Keratinocyte (primary cell): ENCODE measurements at regions not wholly inside any gene's neighbourhood (a gene's known extent, or its start where the extent isn't known, plus 50 kb on each side); places are given as distances from the start of the nearest gene placed in this dataset.
"Not testable (repeated sequence)": the region's sequence is repeated elsewhere in the genome, so short reads cannot be mapped to it uniquely, and the experiment has no call there.

ENCODE experiments used
- DNase-seq: peaks from one replicate; pipeline ENCODE4 v3.0.0-alpha.2; 2011; ENCODE audit warnings: low read depth, missing footprints, low spot score
- FAIRE-seq: peaks from 2 replicates; lab custom pipeline; 2011; peaks lifted over from hg19 to GRCh38; lab: Jason Lieb, UNC
- H2AFZ ChIP-seq: 2 replicates; pipeline ENCODE4 v1.6.0; 2012; ENCODE audit warnings: low read length, control low read depth, inconsistent platforms; ENCODE audit not compliant: control insufficient read depth
- H3K27ac ChIP-seq: 2 replicates; pipeline ENCODE4 v1.5.1; 2011; ENCODE audit warnings: low read length; ENCODE audit not compliant: control insufficient read depth, insufficient read depth
- H3K27me3 ChIP-seq: 3 replicates; pipeline ENCODE4 v1.6.0; 2011; ENCODE audit warnings: low read length; ENCODE audit not compliant: control insufficient read depth, insufficient read depth; ENCODE audit errors: extremely low read depth
- H3K36me3 ChIP-seq, 2 experiments: 2 replicates in 1 of 2; 3 replicates in 1 of 2; pipeline ENCODE4 v1.5.1; 2011; ENCODE audit warnings: low read length in 2 of 2, mild to moderate bottlenecking in 1 of 2; ENCODE audit not compliant: control insufficient read depth in 2 of 2, insufficient read depth in 2 of 2; ENCODE audit errors: extremely low read depth in 1 of 2
- H3K4me1 ChIP-seq: 3 replicates; pipeline ENCODE4 v1.5.1; 2011; ENCODE audit warnings: low read length; ENCODE audit not compliant: control insufficient read depth, insufficient read depth; ENCODE audit errors: extremely low read depth
- H3K4me2 ChIP-seq: 3 replicates; pipeline ENCODE4 v1.6.0; 2011; ENCODE audit warnings: low read depth, low read length; ENCODE audit not compliant: control insufficient read depth, insufficient read depth; ENCODE audit errors: extremely low read depth
- H3K4me3 ChIP-seq, 3 experiments: fragments of 200-600 bp in 1 of 3; sonication (generic) in 1 of 3; 2 replicates in 2 of 3; 3 replicates in 1 of 3; pipeline ENCODE4 v1.5.1; 2011 to 2016; ENCODE audit warnings: low read length in 3 of 3, mild to moderate bottlenecking in 3 of 3, control low read depth in 2 of 3, inconsistent platforms in 1 of 3, low read depth in 1 of 3, mixed read lengths in 1 of 3, mixed run types in 1 of 3, moderate library complexity in 1 of 3; ENCODE audit not compliant: control insufficient read depth in 2 of 3, insufficient read depth in 2 of 3; ENCODE audit errors: extremely low read depth in 1 of 3
- H3K79me2 ChIP-seq: 2 replicates; pipeline ENCODE4 v1.6.0; 2012; ENCODE audit warnings: low read length; ENCODE audit not compliant: control insufficient read depth, insufficient read depth
- H3K9ac ChIP-seq: 3 replicates; pipeline ENCODE4 v1.6.0; 2011; ENCODE audit warnings: low read length; ENCODE audit not compliant: control insufficient read depth, insufficient read depth; ENCODE audit errors: extremely low read depth
- H3K9me1 ChIP-seq: 3 replicates; pipeline ENCODE4 v1.6.0; 2011; ENCODE audit warnings: low read length; ENCODE audit not compliant: control insufficient read depth, insufficient read depth; ENCODE audit errors: extremely low read depth
- H3K9me3 ChIP-seq: 2 replicates; pipeline ENCODE4 v1.5.1; 2012; ENCODE audit warnings: low read depth, low read length; ENCODE audit not compliant: control insufficient read depth
- H4K20me1 ChIP-seq: 3 replicates; pipeline ENCODE4 v1.6.0; 2011; ENCODE audit warnings: low read length; ENCODE audit not compliant: control insufficient read depth, insufficient read depth; ENCODE audit errors: extremely low read depth
- dilution Hi-C: fragments of 300-500 bp; cut with MboI; formaldehyde crosslinking; loops from one replicate; pipeline ENCODE4 v1.7.0; 2020; ENCODE audit warnings: low sequenced_read_pairs; ENCODE audit not compliant: extremely low pct_ligation_motif_present
- TF ChIP-seq, protein P1 (sequence below), 3 experiments: IDR thresholded peaks in 1 of 3; conservative IDR thresholded peaks in 1 of 3; optimal IDR thresholded peaks in 1 of 3; 2 replicates in 2 of 3; 3 replicates in 1 of 3; pipeline versions ENCODE3 to v1.5.1; 2011; ENCODE audit warnings: low read length in 3 of 3, mild to moderate bottlenecking in 3 of 3, moderate library complexity in 2 of 3, control low read depth in 1 of 3, inconsistent platforms in 1 of 3; ENCODE audit not compliant: insufficient read depth in 2 of 3; ENCODE audit errors: extremely low read depth in 1 of 3

DNA sequence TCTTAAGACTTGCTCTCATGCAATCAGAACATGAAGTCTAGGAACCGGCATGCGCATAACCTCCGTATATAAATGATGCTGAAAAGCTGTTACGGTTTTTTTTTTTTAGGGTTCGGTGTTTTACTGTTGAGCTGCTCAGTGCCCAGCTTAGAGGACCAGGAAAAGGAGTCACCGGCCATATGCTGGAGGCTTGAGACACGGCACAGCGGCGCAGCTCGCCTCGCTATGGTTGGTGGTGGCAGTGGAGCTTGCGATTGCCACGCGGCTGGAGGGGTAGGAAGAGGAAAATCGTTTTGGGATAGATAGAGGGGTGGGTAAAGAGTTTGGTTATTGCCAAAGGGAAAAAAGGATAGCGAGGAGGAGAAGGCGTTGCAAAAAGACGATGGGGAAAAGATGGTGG, 841.3 kb downstream of the SPATA31A1 start:
- H3K9me3 ChIP-seq, H3K4me2 ChIP-seq, DNase-seq, H3K4me3 ChIP-seq, H2AFZ ChIP-seq, FAIRE-seq, H3K36me3 ChIP-seq, H4K20me1 ChIP-seq, H3K27me3 ChIP-seq, H3K27ac ChIP-seq, H3K9ac ChIP-seq, dilution Hi-C loops, H3K9me1 ChIP-seq, H3K4me1 ChIP-seq, H3K79me2 ChIP-seq: not testable (repeated sequence)

GRCh38 chr9:40221596-40222233, 866.2 kb downstream of the SPATA31A1 start:
- H3K9me3 ChIP-seq, DNase-seq, H2AFZ ChIP-seq, H4K20me1 ChIP-seq, H3K27ac ChIP-seq, H3K9ac ChIP-seq, H3K4me1 ChIP-seq, H3K36me3 ChIP-seq, dilution Hi-C loops, H3K9me1 ChIP-seq, FAIRE-seq, H3K27me3 ChIP-seq, H3K4me2 ChIP-seq, H3K79me2 ChIP-seq, H3K4me3 ChIP-seq: not testable (repeated sequence)

DNA sequence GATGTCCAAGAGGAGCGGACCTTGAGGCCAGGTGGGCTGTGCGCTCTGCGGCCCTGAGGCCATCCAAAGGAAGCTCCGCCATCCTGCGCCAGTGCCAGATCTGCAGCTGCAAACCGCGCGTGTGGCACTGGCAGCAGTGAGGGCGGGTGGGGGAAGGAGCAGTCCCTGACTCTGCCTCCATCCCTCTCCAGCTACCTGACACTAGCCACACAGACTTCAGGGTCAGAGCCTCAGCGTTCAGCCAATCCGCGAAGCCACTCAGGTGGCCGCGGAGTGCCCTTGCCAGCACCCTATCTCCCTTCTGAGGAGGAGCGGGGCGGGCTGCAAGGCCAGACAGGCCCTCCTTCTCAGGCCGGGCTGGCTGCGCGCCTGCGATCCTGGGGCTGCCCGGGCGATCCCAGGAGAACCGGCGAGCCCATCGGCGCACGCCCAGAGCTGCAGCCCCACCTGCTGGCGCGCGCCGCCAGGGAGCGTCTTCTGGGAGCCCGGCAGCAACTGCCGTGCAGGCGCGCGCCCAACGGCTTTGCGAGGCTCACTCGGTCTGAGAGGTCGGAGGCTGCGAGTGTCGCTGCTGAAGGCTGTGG, 867.2 kb downstream of the SPATA31A1 start:
- H3K4me1 ChIP-seq, H3K27me3 ChIP-seq, H3K9me3 ChIP-seq, H3K79me2 ChIP-seq, H3K27ac ChIP-seq, dilution Hi-C loops, H3K9me1 ChIP-seq, FAIRE-seq, H3K9ac ChIP-seq, H3K4me2 ChIP-seq, H2AFZ ChIP-seq, H3K4me3 ChIP-seq, H4K20me1 ChIP-seq, H3K36me3 ChIP-seq, DNase-seq: not testable (repeated sequence)
- TF ChIP-seq, protein P1, sequence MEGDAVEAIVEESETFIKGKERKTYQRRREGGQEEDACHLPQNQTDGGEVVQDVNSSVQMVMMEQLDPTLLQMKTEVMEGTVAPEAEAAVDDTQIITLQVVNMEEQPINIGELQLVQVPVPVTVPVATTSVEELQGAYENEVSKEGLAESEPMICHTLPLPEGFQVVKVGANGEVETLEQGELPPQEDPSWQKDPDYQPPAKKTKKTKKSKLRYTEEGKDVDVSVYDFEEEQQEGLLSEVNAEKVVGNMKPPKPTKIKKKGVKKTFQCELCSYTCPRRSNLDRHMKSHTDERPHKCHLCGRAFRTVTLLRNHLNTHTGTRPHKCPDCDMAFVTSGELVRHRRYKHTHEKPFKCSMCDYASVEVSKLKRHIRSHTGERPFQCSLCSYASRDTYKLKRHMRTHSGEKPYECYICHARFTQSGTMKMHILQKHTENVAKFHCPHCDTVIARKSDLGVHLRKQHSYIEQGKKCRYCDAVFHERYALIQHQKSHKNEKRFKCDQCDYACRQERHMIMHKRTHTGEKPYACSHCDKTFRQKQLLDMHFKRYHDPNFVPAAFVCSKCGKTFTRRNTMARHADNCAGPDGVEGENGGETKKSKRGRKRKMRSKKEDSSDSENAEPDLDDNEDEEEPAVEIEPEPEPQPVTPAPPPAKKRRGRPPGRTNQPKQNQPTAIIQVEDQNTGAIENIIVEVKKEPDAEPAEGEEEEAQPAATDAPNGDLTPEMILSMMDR (optimal IDR thresholded peaks at IDR 0.05 in 1 of 3, IDR thresholded peaks at IDR 0.05 in 1 of 3, conservative IDR thresholded peaks at IDR 0.05 in 1 of 3; ENCODE audit: extremely low read depth in 1 of 3, insufficient read depth in 2 of 3, low read length in 3 of 3) = peak in 1 of 3 experiments; percentile 25

GRCh38 chr9:40223353-40223752, 867.9 kb downstream of the SPATA31A1 start:
- H2AFZ ChIP-seq, H4K20me1 ChIP-seq, H3K79me2 ChIP-seq, dilution Hi-C loops, H3K9me1 ChIP-seq, H3K36me3 ChIP-seq, H3K4me1 ChIP-seq, H3K9me3 ChIP-seq, H3K9ac ChIP-seq, H3K27ac ChIP-seq, H3K4me3 ChIP-seq, FAIRE-seq, H3K27me3 ChIP-seq, H3K4me2 ChIP-seq, DNase-seq: not testable (repeated sequence)
